Kidney (tissue), 13 donors: ENCODE measurements at regions not wholly inside any gene's neighbourhood (a gene's known extent, or its start where the extent isn't known, plus 50 kb on each side); places are given as distances from the start of the nearest gene placed in this dataset.

ENCODE experiments used
- DNase-seq, 5 donors: peaks; one replicate each; pipeline ENCODE4 v3.0.0-alpha.2; 2013 to 2020
- FAIRE-seq: peaks from 2 replicates; lab custom pipeline; 2012; peaks lifted over from hg19 to GRCh38; lab: Jason Lieb, UNC
- H3K27ac ChIP-seq, 2 donors: one replicate each; pipeline ENCODE4 v1.7.0; 2013; ENCODE audit warnings: low read depth in 2 of 2, low read length in 2 of 2, inconsistent platforms in 1 of 2
- H3K27me3 ChIP-seq: one replicate; pipeline ENCODE4 v1.7.1; 2013; ENCODE audit warnings: low read length, inconsistent platforms; ENCODE audit not compliant: control insufficient read depth, insufficient read depth
- H3K36me3 ChIP-seq, 3 donors: one replicate each; pipeline versions ENCODE4 v1.7.0 to v1.7.1; 2013; ENCODE audit warnings: low read length in 3 of 3, control low read depth in 1 of 3, inconsistent platforms in 1 of 3; ENCODE audit not compliant: insufficient read depth in 3 of 3, control insufficient read depth in 2 of 3
- H3K4me1 ChIP-seq, 3 donors: one replicate each; pipeline versions ENCODE4 v1.7.0 to v1.7.1; 2013; ENCODE audit warnings: low read length in 3 of 3, inconsistent platforms in 1 of 3, low read depth in 1 of 3; ENCODE audit not compliant: control insufficient read depth in 2 of 3, insufficient read depth in 2 of 3
- H3K4me3 ChIP-seq, 3 donors: one replicate each; pipeline versions ENCODE4 v1.7.0 to v1.8.1; 2013; ENCODE audit warnings: low read length in 3 of 3, control low read depth in 1 of 3, inconsistent platforms in 1 of 3
- H3K9ac ChIP-seq, 3 donors: one replicate each; pipeline versions ENCODE4 v1.7.0 to v1.7.1; 2013; ENCODE audit warnings: low read length in 3 of 3, control low read depth in 1 of 3, inconsistent platforms in 1 of 3
- H3K9me3 ChIP-seq, 3 donors: one replicate each; pipeline versions ENCODE4 v1.7.0 to v1.7.1; 2013; ENCODE audit warnings: low read length in 3 of 3, control low read depth in 1 of 3, inconsistent platforms in 1 of 3; ENCODE audit not compliant: control insufficient read depth in 2 of 3, insufficient read depth in 1 of 3
- intact Hi-C: fragments of 100-400 bp; cut with DNase I; formaldehyde crosslinking; loops from one replicate; pipeline ENCODE4 v1.11.1; 2022
- TF ChIP-seq, protein P1 (sequence below): IDR thresholded peaks from 3 replicates; pipeline ENCODE4 v1.5.1; 2012; ENCODE audit warnings: mild to moderate bottlenecking, moderate library complexity, borderline replicate concordance; ENCODE audit not compliant: insufficient read depth; ENCODE audit errors: extremely low read depth
- donor health status: control.
- donor health status: control.
- donor health status: control.
- donor health status: control.
- donor health status: control.
- donor health status: DM: yes; HTN: yes; CAD: no.
- donor health status: Normal renal cell carcinoma (clear cell type).

DNA sequence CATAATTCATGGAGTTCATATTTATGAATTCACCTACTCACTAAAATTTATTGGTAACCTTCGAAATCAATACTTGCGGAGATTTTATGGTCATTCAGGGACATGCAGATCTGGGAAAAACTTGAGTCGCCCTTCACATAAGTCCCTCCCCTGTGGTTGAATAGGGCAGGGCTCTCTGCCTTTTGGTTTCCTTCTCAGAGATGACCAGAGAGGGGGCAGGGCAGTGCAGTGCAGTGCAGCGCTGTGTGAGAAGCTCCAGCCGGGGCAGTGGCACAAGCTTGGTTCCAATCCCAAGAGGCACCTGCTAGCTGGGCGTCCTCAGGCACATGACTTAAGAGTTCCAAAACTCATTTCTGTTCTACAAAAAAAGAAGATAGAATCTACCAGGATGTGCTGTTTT lies 274.4 kb upstream of the RAB6C start:
- intact Hi-C loops = no loop called here
- no peak for DNase-seq
- H3K4me3 ChIP-seq = no peak overlapping the region
- no peak for FAIRE-seq
- TF ChIP-seq, protein P1, sequence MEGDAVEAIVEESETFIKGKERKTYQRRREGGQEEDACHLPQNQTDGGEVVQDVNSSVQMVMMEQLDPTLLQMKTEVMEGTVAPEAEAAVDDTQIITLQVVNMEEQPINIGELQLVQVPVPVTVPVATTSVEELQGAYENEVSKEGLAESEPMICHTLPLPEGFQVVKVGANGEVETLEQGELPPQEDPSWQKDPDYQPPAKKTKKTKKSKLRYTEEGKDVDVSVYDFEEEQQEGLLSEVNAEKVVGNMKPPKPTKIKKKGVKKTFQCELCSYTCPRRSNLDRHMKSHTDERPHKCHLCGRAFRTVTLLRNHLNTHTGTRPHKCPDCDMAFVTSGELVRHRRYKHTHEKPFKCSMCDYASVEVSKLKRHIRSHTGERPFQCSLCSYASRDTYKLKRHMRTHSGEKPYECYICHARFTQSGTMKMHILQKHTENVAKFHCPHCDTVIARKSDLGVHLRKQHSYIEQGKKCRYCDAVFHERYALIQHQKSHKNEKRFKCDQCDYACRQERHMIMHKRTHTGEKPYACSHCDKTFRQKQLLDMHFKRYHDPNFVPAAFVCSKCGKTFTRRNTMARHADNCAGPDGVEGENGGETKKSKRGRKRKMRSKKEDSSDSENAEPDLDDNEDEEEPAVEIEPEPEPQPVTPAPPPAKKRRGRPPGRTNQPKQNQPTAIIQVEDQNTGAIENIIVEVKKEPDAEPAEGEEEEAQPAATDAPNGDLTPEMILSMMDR = no peak
- H3K36me3 ChIP-seq = no peaks in the 10 kb centered on the region
- no peaks in the 10 kb centered on the region for H3K9me3 ChIP-seq
- no peaks in the 10 kb centered on the region for H3K4me1 ChIP-seq
- no peak overlapping the region for H3K27ac ChIP-seq
- no peak overlapping the region for H3K9ac ChIP-seq
- H3K27me3 ChIP-seq = no peaks in the 10 kb centered on the region

DNA sequence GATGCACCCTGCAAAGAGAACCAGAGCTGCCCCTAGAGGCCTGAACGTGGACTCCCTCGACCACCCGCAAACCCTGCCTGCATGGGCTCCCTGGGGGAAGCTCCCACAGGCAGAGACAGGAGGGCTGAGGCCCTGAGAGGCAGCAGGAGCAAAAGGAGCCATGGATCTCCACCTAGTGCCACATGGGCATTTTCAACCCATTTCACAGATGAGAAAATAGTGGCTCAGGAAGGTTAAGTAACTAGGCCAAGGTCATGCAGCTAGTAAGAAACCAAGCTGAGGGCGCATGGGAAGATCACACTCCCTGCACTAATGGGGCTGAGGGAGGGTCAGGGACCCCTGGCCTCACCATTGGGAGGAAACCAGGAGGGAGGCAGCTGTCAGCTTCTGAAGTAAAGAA lies 271.7 kb upstream of the RAB6C start:
- FAIRE-seq (no peak), DNase-seq (no peak)
- intact Hi-C loops = no loop called here
- Histone ChIP-seq H3K9me3 (no peaks in the 10 kb centered on the region), H3K36me3 (no peaks in the 10 kb centered on the region), H3K27me3 (no peaks in the 10 kb centered on the region), H3K27ac (no peak overlapping the region), H3K9ac (no peak overlapping the region), H3K4me1 (no peaks in the 10 kb centered on the region), H3K4me3 (no peak overlapping the region)
- TF ChIP-seq, protein P1 = no peak

DNA sequence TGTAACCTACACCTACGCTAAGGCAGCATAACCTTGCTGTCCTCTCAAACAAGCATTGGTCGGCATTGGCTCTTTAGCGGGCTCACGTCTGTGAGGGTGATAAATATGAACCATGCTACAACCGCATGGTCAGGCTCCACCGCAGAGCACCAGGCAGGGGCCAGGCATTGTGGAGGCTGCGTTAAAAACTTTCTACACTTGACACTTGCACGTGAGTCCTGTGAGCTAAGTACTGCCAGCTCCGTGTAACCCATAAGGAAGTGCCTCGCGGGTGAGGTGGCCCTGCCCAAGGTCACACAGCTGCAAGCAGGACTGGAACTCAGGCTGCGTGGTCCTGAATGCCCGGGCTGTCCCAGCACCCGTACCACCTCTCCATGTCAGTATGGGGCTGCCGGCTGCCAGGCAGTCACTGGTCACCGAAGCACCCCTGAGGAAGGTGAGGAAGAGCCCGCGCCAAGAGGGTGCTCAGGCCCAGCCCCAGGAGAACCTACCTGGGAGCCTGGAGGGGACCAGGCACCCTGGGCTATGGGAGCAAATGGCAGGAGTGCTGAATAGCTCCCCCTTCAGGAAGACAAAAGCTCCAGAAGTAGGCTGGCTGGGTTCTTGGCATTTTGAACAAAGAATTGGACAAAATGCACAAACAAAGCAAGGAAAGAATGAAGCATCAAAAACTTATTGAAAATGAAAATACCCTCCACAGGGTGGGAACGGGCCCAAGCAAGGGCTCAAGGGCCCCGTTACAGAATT lies 271.1 kb upstream of the RAB6C start:
- intact Hi-C loops = no loop called here
- FAIRE-seq (no peak), DNase-seq (no peak)
- Histone ChIP-seq H3K27ac (no peak overlapping the region), H3K36me3 (no peaks in the 10 kb centered on the region), H3K27me3 (no peaks in the 10 kb centered on the region), H3K9me3 (no peaks in the 10 kb centered on the region), H3K9ac (no peak overlapping the region), H3K4me3 (no peak overlapping the region), H3K4me1 (no peaks in the 10 kb centered on the region)
- TF ChIP-seq, protein P1 = no peak
